Colonic mucosa (tissue), 4 donors: ENCODE measurements at regions not wholly inside any gene's neighbourhood (a gene's known extent, or its start where the extent isn't known, plus 50 kb on each side); places are given as distances from the start of the nearest gene placed in this dataset.

Experiments
- DNase-seq: peaks from one replicate; pipeline ENCODE4 v3.0.0-alpha.2; 2020
- H3K27ac ChIP-seq: fragments of 200-600 bp; one replicate; pipeline ENCODE4 v1.8.0; 2021
- H3K27me3 ChIP-seq: fragments of 200-600 bp; one replicate; pipeline ENCODE4 v1.8.0; 2021
- H3K36me3 ChIP-seq: fragments of 200-600 bp; one replicate; pipeline ENCODE4 v1.8.0; 2021
- H3K4me1 ChIP-seq: fragments of 200-600 bp; one replicate; pipeline ENCODE4 v1.8.0; 2021; ENCODE audit warnings: mild to moderate bottlenecking
- H3K4me3 ChIP-seq: fragments of 200-600 bp; one replicate; pipeline ENCODE4 v1.8.0; 2021
- H3K9ac ChIP-seq, 2 donors: one replicate each; pipeline ENCODE4 v1.7.0; 2013; ENCODE audit warnings: control low read depth in 2 of 2, low read depth in 2 of 2, low read length in 2 of 2
- H3K9me3 ChIP-seq: fragments of 200-600 bp; one replicate; pipeline ENCODE4 v1.8.0; 2021
- intact Hi-C: fragments of 100-400 bp; cut with DNase I; formaldehyde crosslinking; loops from one replicate; pipeline ENCODE4 v1.14.1; 2022
- TF ChIP-seq, protein P1 (sequence below): fragments of 200-600 bp; IDR thresholded peaks from one replicate; pipeline ENCODE4 v1.8.0; 2022; ENCODE audit warnings: antibody characterized with exemption, mild to moderate bottlenecking
- donor health status: healthy.
- donor health status: DM: no; HTN: no; CAD: no.
- donor health status: DM: no; HTN: no; CAD: no.

DNA sequence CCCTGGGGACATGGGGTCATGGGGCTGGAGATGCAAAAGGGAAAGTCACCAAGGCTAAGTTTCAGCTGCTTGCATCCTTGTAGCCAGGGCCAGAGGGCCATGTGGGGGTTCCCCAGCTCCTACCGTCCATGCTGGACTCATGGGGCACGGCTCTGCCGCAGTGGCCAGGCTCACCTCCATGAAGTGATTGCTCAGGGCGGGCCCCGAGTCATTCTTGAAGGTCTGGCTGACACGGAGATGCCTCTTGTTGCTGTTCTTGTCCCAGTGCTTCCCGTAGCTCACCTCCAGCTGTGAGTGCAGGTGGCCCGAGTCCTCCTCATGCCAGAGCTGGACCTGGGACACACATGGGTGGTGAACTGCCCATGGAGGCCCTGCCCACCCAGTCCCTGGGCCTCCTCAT lies 114.5 kb downstream of the RMI2 start:
- Histone ChIP-seq H3K4me3 (no peak overlapping the region), H3K9me3 (no peaks in the 10 kb centered on the region), H3K27ac (no peak overlapping the region), H3K9ac (no peak overlapping the region), H3K36me3 (no peaks in the 10 kb centered on the region), H3K27me3 (no peaks in the 10 kb centered on the region), H3K4me1 (no peaks in the 10 kb centered on the region)
- TF ChIP-seq, protein P1, sequence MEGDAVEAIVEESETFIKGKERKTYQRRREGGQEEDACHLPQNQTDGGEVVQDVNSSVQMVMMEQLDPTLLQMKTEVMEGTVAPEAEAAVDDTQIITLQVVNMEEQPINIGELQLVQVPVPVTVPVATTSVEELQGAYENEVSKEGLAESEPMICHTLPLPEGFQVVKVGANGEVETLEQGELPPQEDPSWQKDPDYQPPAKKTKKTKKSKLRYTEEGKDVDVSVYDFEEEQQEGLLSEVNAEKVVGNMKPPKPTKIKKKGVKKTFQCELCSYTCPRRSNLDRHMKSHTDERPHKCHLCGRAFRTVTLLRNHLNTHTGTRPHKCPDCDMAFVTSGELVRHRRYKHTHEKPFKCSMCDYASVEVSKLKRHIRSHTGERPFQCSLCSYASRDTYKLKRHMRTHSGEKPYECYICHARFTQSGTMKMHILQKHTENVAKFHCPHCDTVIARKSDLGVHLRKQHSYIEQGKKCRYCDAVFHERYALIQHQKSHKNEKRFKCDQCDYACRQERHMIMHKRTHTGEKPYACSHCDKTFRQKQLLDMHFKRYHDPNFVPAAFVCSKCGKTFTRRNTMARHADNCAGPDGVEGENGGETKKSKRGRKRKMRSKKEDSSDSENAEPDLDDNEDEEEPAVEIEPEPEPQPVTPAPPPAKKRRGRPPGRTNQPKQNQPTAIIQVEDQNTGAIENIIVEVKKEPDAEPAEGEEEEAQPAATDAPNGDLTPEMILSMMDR = no peak
- no peak for DNase-seq
- intact Hi-C loops = no loop called here

DNA sequence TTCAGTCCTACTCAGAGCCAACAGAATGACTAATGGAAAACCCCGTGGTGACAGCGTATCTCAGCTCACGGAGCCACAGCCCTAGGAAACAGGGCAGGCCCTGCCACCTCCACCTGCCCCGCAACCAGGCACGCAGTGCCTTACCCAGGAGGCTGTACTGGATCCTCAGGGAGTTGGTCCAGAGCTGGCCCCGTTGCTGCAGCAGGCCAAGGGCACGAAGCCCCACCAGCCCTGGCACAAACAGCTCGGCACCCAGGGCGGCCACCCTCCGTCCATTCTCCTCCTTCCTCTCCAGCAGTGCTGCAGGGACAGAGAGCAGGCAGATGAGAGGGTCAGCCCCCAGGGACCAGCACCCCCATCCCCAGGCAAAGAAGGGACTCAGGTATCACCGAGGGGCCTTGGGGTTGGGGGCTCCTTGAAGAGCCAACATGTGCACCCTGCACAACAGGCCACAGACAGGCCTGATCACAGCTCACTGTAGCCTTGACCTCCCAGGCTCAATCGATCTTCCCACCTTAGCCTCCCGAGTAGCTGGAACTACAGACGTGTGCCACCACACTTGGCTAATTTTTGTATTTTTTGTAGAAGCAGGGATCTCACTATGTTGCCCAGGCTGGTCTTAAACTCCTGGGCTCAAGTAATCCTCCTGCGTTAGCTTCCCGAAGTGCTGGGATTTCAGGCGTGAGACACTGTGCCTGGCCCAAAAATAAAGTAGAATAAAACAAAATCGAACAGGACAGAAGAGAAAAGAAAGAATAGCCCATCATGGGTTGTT lies 115.7 kb downstream of the RMI2 start:
- no peaks in the 10 kb centered on the region for H3K4me1 ChIP-seq
- H3K27me3 ChIP-seq = no peaks in the 10 kb centered on the region
- no peaks in the 10 kb centered on the region for H3K9me3 ChIP-seq
- intact Hi-C loops = no loop called here
- TF ChIP-seq, protein P1 = no peak
- DNase-seq = no peak
- no peak overlapping the region for H3K4me3 ChIP-seq
- H3K9ac ChIP-seq = no peak overlapping the region
- H3K36me3 ChIP-seq = no peaks in the 10 kb centered on the region
- H3K27ac ChIP-seq = no peak overlapping the region

DNA sequence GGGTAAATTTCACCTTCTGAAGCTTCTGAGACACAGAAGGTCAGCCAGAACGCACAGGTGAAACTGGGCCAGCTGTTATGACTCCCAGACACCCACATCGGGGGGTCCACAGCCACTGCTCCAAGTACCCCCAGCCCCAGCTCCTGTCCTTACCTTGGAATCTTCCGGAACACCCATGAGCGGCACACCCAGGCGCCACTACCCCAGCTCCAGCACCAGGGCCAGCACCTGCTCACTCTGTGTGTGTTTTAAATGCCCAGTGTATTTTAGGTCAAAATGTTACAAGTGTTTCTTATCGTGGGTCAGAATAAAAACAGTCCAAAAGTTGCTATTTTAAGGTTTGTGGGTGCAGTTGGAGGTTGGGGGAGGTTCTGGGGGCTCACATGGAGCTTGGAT lies 116.3 kb downstream of the RMI2 start:
- intact Hi-C loops = no loop called here
- H3K36me3 ChIP-seq = no peaks in the 10 kb centered on the region
- DNase-seq = no peak

DNA sequence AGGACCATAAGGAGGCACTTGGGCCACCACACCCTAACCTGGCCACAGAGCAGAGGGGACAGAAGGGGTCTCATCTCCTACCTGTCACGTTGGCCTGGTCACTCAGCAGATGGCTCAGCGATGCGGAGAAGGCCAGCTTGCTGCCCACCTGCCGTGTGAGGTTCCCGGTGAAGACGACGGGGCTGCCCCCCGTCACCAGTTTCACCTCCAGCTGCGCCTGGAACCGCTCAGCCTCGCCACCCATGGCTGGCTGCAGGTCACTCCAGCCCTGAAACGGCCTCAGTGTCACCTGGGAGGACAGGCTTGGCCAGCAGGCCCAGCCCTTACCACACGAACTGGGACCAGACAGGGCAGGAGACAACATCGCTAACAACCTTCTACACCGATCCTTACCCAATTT lies 116.8 kb downstream of the RMI2 start:
- no peak overlapping the region for H3K4me3 ChIP-seq
- H3K4me1 ChIP-seq = no peaks in the 10 kb centered on the region
- H3K36me3 ChIP-seq = no peaks in the 10 kb centered on the region
- no peaks in the 10 kb centered on the region for H3K9me3 ChIP-seq
- no peak overlapping the region for H3K9ac ChIP-seq
- no peak overlapping the region for H3K27ac ChIP-seq
- H3K27me3 ChIP-seq = no peaks in the 10 kb centered on the region
- intact Hi-C loops = no loop called here
- no peak for DNase-seq
- TF ChIP-seq, protein P1 = no peak

More for the DNA sequence above, 116.3 kb downstream of the RMI2 start:
- Histone ChIP-seq H3K27me3 (no peaks in the 10 kb centered on the region), H3K27ac (no peak overlapping the region), H3K9ac (no peak overlapping the region), H3K4me3 (no peak overlapping the region), H3K9me3 (no peaks in the 10 kb centered on the region), H3K4me1 (no peaks in the 10 kb centered on the region)
- TF ChIP-seq, protein P1 = no peak

DNA sequence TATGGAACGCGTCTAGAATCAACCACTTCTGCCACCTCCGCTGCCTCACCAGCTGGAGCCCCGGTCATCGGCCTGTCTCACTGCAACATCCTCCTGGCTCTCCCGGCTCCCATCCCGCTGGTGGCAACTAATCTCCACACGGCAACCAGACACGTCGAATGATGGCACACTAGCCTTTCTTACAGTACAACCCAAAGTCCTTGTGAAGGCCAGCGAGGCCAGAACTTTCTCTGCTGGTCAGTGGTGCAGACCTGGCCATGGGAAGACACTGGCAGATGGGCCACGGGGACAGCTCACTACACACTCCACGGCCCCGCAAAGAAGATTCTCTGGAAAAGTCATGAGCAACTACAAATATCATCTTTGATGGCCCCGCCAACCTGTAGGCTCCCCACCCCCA lies 117.6 kb downstream of the RMI2 start:
- Histone ChIP-seq H3K9me3 (no peaks in the 10 kb centered on the region), H3K27me3 (no peaks in the 10 kb centered on the region), H3K27ac (no peak overlapping the region), H3K36me3 (no peaks in the 10 kb centered on the region), H3K9ac (no peak overlapping the region), H3K4me3 (no peak overlapping the region), H3K4me1 (no peaks in the 10 kb centered on the region)
- intact Hi-C loops = no loop called here
- TF ChIP-seq, protein P1 = no peak
- DNase-seq = no peak
